ENCODE measurements at regions not wholly inside any gene's neighbourhood (a gene's known extent, or its start where the extent isn't known, plus 50 kb on each side); places are given as distances from the start of the nearest gene placed in this dataset.

DNA sequence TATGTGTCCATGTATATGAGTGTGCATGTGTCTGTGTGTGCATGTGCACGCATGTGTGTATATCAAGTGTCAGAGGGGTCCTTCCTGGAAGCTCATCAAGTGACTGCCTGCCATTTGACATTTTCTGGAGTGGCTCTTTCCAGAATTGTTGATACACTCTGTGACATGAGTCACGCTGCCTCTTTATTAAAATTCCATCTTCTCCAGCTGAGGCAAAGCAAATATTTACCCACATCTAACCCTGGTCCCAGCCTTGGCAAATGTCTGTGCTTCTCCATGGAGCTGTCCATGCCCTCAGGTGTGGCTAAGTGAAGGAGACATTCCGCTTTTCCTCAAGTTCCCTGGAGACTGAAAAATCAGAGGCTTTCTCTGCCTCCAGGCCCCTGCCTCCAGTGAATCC is 88.2 kb upstream of the MBNL2 start:
- TF ChIP-seq SIN3A (conservative IDR thresholded peaks at IDR 0.05 in 1 of 2, IDR thresholded peaks at IDR 0.05 in 1 of 2; ENCODE audit: low read depth in 1 of 2, low read length in 2 of 2) (no peak), POLR2AphosphoS5 (IDR thresholded peaks at IDR 0.05; ENCODE audit: low read depth, low read length) (no peak), POLR2A (IDR thresholded peaks at IDR 0.05; ENCODE audit: control extremely low read depth in 1 of 2, low read depth in 2 of 2, low read length in 2 of 2) (no peak), BACH1 (IDR thresholded peaks at IDR 0.05; ENCODE audit: low read length) (no peak), MAFK (IDR thresholded peaks at IDR 0.05; ENCODE audit: low read depth, low read length) (no peak), EP300 (IDR thresholded peaks at IDR 0.05; ENCODE audit: borderline replicate concordance in 1 of 2, low read depth in 2 of 2, low read length in 2 of 2) (no peak), RAD21 (IDR thresholded peaks at IDR 0.05 in 1 of 2, conservative IDR thresholded peaks at IDR 0.05 in 1 of 2; ENCODE audit: low read depth in 2 of 2, low read length in 2 of 2) (no peak), SP1 (IDR thresholded peaks at IDR 0.05; ENCODE audit: low read depth, low read length) (no peak), ASH2L (IDR thresholded peaks at IDR 0.05; ENCODE audit: low read length) (no peak), EZH2 (IDR thresholded peaks at IDR 0.05; ENCODE audit: low read depth, low read length, severe bottlenecking) (no peak), HDAC2 (IDR thresholded peaks at IDR 0.05; ENCODE audit: borderline replicate concordance in 1 of 2, low read depth in 2 of 2, low read length in 2 of 2) (no peak), ZNF274 (IDR thresholded peaks at IDR 0.05; ENCODE audit: borderline replicate concordance, extremely low read depth, low read length) (no peak), PHF8 (conservative IDR thresholded peaks at IDR 0.05; ENCODE audit: low read depth, low read length) (no peak)
- TF ChIP-seq, protein P1, sequence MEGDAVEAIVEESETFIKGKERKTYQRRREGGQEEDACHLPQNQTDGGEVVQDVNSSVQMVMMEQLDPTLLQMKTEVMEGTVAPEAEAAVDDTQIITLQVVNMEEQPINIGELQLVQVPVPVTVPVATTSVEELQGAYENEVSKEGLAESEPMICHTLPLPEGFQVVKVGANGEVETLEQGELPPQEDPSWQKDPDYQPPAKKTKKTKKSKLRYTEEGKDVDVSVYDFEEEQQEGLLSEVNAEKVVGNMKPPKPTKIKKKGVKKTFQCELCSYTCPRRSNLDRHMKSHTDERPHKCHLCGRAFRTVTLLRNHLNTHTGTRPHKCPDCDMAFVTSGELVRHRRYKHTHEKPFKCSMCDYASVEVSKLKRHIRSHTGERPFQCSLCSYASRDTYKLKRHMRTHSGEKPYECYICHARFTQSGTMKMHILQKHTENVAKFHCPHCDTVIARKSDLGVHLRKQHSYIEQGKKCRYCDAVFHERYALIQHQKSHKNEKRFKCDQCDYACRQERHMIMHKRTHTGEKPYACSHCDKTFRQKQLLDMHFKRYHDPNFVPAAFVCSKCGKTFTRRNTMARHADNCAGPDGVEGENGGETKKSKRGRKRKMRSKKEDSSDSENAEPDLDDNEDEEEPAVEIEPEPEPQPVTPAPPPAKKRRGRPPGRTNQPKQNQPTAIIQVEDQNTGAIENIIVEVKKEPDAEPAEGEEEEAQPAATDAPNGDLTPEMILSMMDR (IDR thresholded peaks at IDR 0.05; ENCODE audit: control extremely low read depth in 1 of 3, insufficient read depth in 1 of 3, low read depth in 1 of 3, low read length in 3 of 3), result no peak
